ENCODE measurements at regions not wholly inside any gene's neighbourhood (a gene's known extent, or its start where the extent isn't known, plus 50 kb on each side); places are given as distances from the start of the nearest gene placed in this dataset.
A peak's percentile ranks its signal among the peaks of the same experiment; 100 is the strongest.

- TF ChIP-seq ZBTB11 (CRISPR knock-in tag; IDR thresholded peaks at IDR 0.05) (no peak), BCL11A (IDR thresholded peaks at IDR 0.05; ENCODE audit: low read depth, low read length) (peak; percentile 88), ZZZ3 (IDR thresholded peaks at IDR 0.05; ENCODE audit: control insufficient read depth, insufficient read length, low read depth) (no peak), PML (IDR thresholded peaks at IDR 0.05; ENCODE audit: low read length) (no peak; the same call in 1 of the 2 replicates), STAT1 (conservative IDR thresholded peaks at IDR 0.05) (no peak), SMAD1 (IDR thresholded peaks at IDR 0.05; ENCODE audit: low read depth, partially characterized antibody) (no peak), JUND (IDR thresholded peaks at IDR 0.05; ENCODE audit: low read depth, low read length) (no peak), CHD4 (IDR thresholded peaks at IDR 0.05) (no peak), POLR2A (IDR thresholded peaks at IDR 0.05; ENCODE audit: low read depth, low read length) (no peak), TARDBP (IDR thresholded peaks at IDR 0.05; ENCODE audit: borderline replicate concordance) (no peak), RBBP5 (conservative IDR thresholded peaks at IDR 0.05) (no peak), BACH1 (IDR thresholded peaks at IDR 0.05; ENCODE audit: borderline replicate concordance) (no peak; the same call in 1 of the 2 replicates), PRDM15 (CRISPR knock-in tag; IDR thresholded peaks at IDR 0.05) (no peak), ZNF274 (IDR thresholded peaks at IDR 0.05; ENCODE audit: insufficient read depth, insufficient read length) (no peak), GATAD2B (conservative IDR thresholded peaks at IDR 0.05; ENCODE audit: low read depth) (peak; percentile 51; the same call in 1 of the 2 replicates), ZSCAN29 (IDR thresholded peaks at IDR 0.05) (no peak), ZNF384 (IDR thresholded peaks at IDR 0.05; ENCODE audit: borderline replicate concordance, low read depth, low read length) (peak; percentile 33; the same call in 1 of the 2 replicates), TCF3 (IDR thresholded peaks at IDR 0.05; ENCODE audit: borderline replicate concordance, insufficient read depth, low read depth, low read length) (0 out of 2 replicates have a peak, but pooled peaks have one; percentile 49), SIN3A (IDR thresholded peaks at IDR 0.05; ENCODE audit: low read depth, low read length) (no peak), ZBTB4 (CRISPR knock-in tag; IDR thresholded peaks at IDR 0.05) (no peak), HCFC1 (IDR thresholded peaks at IDR 0.05; ENCODE audit: low read length) (no peak), EP300 (IDR thresholded peaks at IDR 0.05; ENCODE audit: borderline replicate concordance in 1 of 2, control insufficient read depth in 1 of 2, low read depth in 2 of 2, low read length in 2 of 2) (peak; percentile 49 to 89; a peak in 3 of 4 replicates), PAX8 (IDR thresholded peaks at IDR 0.05) (no peak), MEF2A (IDR thresholded peaks at IDR 0.05; ENCODE audit: insufficient read depth, low read depth, low read length) (peak; percentile 83)
Measured at GRCh38 chr4:26131711-26132110, 189.1 kb upstream of the RBPJ start (continued).
